Neural cell (in vitro differentiated cells): ENCODE measurements at regions not wholly inside any gene's neighbourhood (a gene's known extent, or its start where the extent isn't known, plus 50 kb on each side); places are given as distances from the start of the nearest gene placed in this dataset.

ENCODE experiments used
- CTCF ChIP-seq: fragments of 450-650 bp; IDR thresholded peaks from 2 replicates; pipeline ENCODE4 v1.5.1; 2014; ENCODE audit warnings: antibody characterized with exemption, mild to moderate bottlenecking, moderate library complexity; ENCODE audit not compliant: poor library complexity, severe bottlenecking
- EZH2 ChIP-seq: fragments of 200-600, 300-800 bp; shearing (Covaris generic), sonication (generic); IDR thresholded peaks from 2 replicates; pipeline ENCODE4 v1.6.1; 2014; ENCODE audit warnings: antibody characterized with exemption, low read length, borderline replicate concordance, mild to moderate bottlenecking; ENCODE audit not compliant: insufficient read depth, poor library complexity, severe bottlenecking
- MXI1 ChIP-seq: fragments of 450-650 bp; conservative IDR thresholded peaks from 2 replicates; pipeline ENCODE4 v1.6.1; 2014; ENCODE audit warnings: antibody characterized with exemption, mild to moderate bottlenecking; ENCODE audit not compliant: poor library complexity, severe bottlenecking
- POLR2AphosphoS5 ChIP-seq: IDR thresholded peaks from 2 replicates; pipeline ENCODE4 v1.6.1; 2012
- RAD21 ChIP-seq: fragments of 450-650 bp; conservative IDR thresholded peaks from 2 replicates; pipeline ENCODE4 v1.6.1; 2014; ENCODE audit warnings: antibody characterized with exemption, mild to moderate bottlenecking, moderate library complexity

GRCh38 chrX:16403808-16404207, 236.5 kb downstream of the MAGEB17 start:
- TF ChIP-seq CTCF (no peak), MXI1 (no peak), EZH2 (no peak), RAD21 (no peak), POLR2AphosphoS5 (no peak)
